ENCODE measurements at regions not wholly inside any gene's neighbourhood (a gene's known extent, or its start where the extent isn't known, plus 50 kb on each side); places are given as distances from the start of the nearest gene placed in this dataset.

GRCh38 chr21:14841511-14842472, 223.0 kb downstream of the NRIP1 start:
- POLR2A ChIA-PET: no interaction called here
- Histone ChIP-seq H3K4me1 (ENCODE audit: control insufficient read depth, insufficient read depth, low read length) (no peaks in the 10 kb centered on the region), H3K27ac (ENCODE audit: extremely low read depth, low read depth, low read length) (no peak overlapping the region), H3K9me3 (ENCODE audit: control insufficient read depth, insufficient read depth, low read depth, low read length) (no peaks in the 10 kb centered on the region), H3K36me3 (ENCODE audit: control insufficient read depth in 2 of 2, insufficient read depth in 1 of 2, low read length in 2 of 2) (no peaks in the 10 kb centered on the region), H3K4me3 (ENCODE audit: low read depth, low read length) (no peak overlapping the region)
- TF ChIP-seq ZNF274 (IDR thresholded peaks at IDR 0.05; ENCODE audit: low read length) (no peak), ZNF274 (tag by site-specific recombination; IDR thresholded peaks at IDR 0.05; ENCODE audit: borderline replicate concordance) (no peak), PRDM6 (tag by site-specific recombination; IDR thresholded peaks at IDR 0.05) (no peak), ZNF768 (tag by site-specific recombination; IDR thresholded peaks at IDR 0.05) (no peak), ZNF658 (tag by site-specific recombination; IDR thresholded peaks at IDR 0.05) (no peak), SALL2 (tag by site-specific recombination; IDR thresholded peaks at IDR 0.05; ENCODE audit: borderline replicate concordance) (no peak), ZNF426 (tag by site-specific recombination; IDR thresholded peaks at IDR 0.05) (no peak), ZNF280D (tag by site-specific recombination; IDR thresholded peaks at IDR 0.05) (no peak), ZNF530 (tag by site-specific recombination; IDR thresholded peaks at IDR 0.05; ENCODE audit: low read depth) (no peak), ZNF155 (tag by site-specific recombination; IDR thresholded peaks at IDR 0.05) (no peak), ZNF571 (tag by site-specific recombination; IDR thresholded peaks at IDR 0.05) (no peak), ZNF529 (tag by site-specific recombination; IDR thresholded peaks at IDR 0.05; ENCODE audit: insufficient replicate concordance) (no peak), ZNF76 (tag by site-specific recombination; IDR thresholded peaks at IDR 0.05; ENCODE audit: borderline replicate concordance, low read depth) (no peak), WT1 (tag by site-specific recombination; IDR thresholded peaks at IDR 0.05) (no peak), PRDM2 (tag by site-specific recombination; IDR thresholded peaks at IDR 0.05; ENCODE audit: borderline replicate concordance) (no peak)
- CTCF ChIA-PET: interaction anchor here (0.8 kb wide), 1 partner anchor 10 kb away, joined by 3 read pairs; no protein-coding TSS in a partner anchor
